ENCODE measurements at regions not wholly inside any gene's neighbourhood (a gene's known extent, or its start where the extent isn't known, plus 50 kb on each side); places are given as distances from the start of the nearest gene placed in this dataset.

DNA sequence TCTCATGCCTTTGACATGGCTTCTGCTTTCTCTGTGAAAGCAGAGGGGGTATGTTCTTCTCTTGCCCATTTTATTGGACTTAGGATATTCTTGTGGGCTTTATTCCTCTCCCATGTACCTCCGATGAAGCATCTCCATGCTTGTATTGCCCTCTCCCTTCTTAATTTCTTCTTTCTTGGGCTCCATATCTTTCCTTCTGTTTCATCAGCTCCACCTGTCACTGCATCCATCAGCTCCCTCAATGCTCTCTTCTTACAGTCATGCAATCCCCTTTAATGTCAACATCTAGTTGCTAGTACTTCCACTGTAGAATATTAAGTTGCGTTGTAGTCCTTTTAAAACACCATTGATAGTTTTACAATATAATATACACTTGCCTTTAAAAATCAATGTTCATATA, 257.6 kb downstream of the GPAT3 start:
- H3K27ac ChIP-seq (ENCODE audit: insufficient read depth, low read depth, low read length), result no peak overlapping the region
- dilution Hi-C loops (cut with MboI; ENCODE audit: extremely low pct_ligation_motif_present, low sequenced_read_pairs) (no loop called here), intact Hi-C loops (cut with micrococcal nuclease) (no loop called here)
- no peaks in the 10 kb centered on the region for H3K9me3 ChIP-seq (replicated peaks; ENCODE audit: control insufficient read depth, insufficient read depth, low read length)
- BruUV-seq (replicated peaks), result no TSS peak
- no peaks in the 10 kb centered on the region for H3K9me1 ChIP-seq (replicated peaks; ENCODE audit: control insufficient read depth, extremely low read depth, insufficient read depth, low read length)
- no peak for FAIRE-seq
- H3K4me1 ChIP-seq (ENCODE audit: control insufficient read depth, extremely low read depth, insufficient read depth, low read length), result no peaks in the 10 kb centered on the region
- H2AFZ ChIP-seq (ENCODE audit: low read depth, low read length), result no peak overlapping the region
- H3K4me3 ChIP-seq (replicated peaks in 1 of 3; ENCODE audit: insufficient read depth in 1 of 3, low read depth in 1 of 3, low read length in 3 of 3), result no peak overlapping the region
- H3K27me3 ChIP-seq (ENCODE audit: control insufficient read depth in 2 of 2, insufficient read depth in 2 of 2, low read length in 2 of 2), result peaks cover 2% of the 10 kb centered on the region in 2 experiments
- no peak overlapping the region for H3K9ac ChIP-seq (replicated peaks; ENCODE audit: extremely low read depth, insufficient read depth, low read length)
- no peak overlapping the region for H3K4me2 ChIP-seq (ENCODE audit: insufficient read depth, low read length)
- H3K36me3 ChIP-seq (ENCODE audit: control insufficient read depth in 2 of 2, extremely low read depth in 1 of 2, insufficient read depth in 2 of 2, low read length in 2 of 2), result no peaks in the 10 kb centered on the region
- no peaks in the 10 kb centered on the region for H4K20me1 ChIP-seq (replicated peaks; ENCODE audit: control insufficient read depth, extremely low read depth, insufficient read depth, low read length)
- no peaks in the 10 kb centered on the region for H3K79me2 ChIP-seq (ENCODE audit: control insufficient read depth, insufficient read depth, low read length)
- ChIA-PET CTCF (no interaction called here), POLR2A (no interaction called here)
- DNase-seq (ENCODE audit: low read depth, low spot score), result no peak
- TF ChIP-seq MYC (IDR thresholded peaks at IDR 0.05; ENCODE audit: low read depth, low read length), result no peak
- TF ChIP-seq FOS (IDR thresholded peaks at IDR 0.05; ENCODE audit: borderline replicate concordance, insufficient read depth, low read length), result no peak
- no peak for TF ChIP-seq EZH2 (IDR thresholded peaks at IDR 0.05; ENCODE audit: borderline replicate concordance, low read depth, low read length, severe bottlenecking)
- no peak for TF ChIP-seq POLR2A (IDR thresholded peaks at IDR 0.05; ENCODE audit: low read depth, low read length)
- TF ChIP-seq GATA2 (IDR thresholded peaks at IDR 0.05; ENCODE audit: insufficient read depth, insufficient read length, low read depth, low read length), result no peak
- no peak for TF ChIP-seq POLR2AphosphoS5 (IDR thresholded peaks at IDR 0.05; ENCODE audit: insufficient read depth, low read depth, low read length)
- no peak for TF ChIP-seq JUN (IDR thresholded peaks at IDR 0.05; ENCODE audit: borderline replicate concordance, insufficient read depth, insufficient read length, low read depth)
- TF ChIP-seq, protein P1, sequence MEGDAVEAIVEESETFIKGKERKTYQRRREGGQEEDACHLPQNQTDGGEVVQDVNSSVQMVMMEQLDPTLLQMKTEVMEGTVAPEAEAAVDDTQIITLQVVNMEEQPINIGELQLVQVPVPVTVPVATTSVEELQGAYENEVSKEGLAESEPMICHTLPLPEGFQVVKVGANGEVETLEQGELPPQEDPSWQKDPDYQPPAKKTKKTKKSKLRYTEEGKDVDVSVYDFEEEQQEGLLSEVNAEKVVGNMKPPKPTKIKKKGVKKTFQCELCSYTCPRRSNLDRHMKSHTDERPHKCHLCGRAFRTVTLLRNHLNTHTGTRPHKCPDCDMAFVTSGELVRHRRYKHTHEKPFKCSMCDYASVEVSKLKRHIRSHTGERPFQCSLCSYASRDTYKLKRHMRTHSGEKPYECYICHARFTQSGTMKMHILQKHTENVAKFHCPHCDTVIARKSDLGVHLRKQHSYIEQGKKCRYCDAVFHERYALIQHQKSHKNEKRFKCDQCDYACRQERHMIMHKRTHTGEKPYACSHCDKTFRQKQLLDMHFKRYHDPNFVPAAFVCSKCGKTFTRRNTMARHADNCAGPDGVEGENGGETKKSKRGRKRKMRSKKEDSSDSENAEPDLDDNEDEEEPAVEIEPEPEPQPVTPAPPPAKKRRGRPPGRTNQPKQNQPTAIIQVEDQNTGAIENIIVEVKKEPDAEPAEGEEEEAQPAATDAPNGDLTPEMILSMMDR (IDR thresholded peaks at IDR 0.05; ENCODE audit: extremely low read depth in 1 of 2, insufficient read depth in 1 of 2, low read depth in 1 of 2, low read length in 2 of 2), result no peak
- TF ChIP-seq, protein P2, sequence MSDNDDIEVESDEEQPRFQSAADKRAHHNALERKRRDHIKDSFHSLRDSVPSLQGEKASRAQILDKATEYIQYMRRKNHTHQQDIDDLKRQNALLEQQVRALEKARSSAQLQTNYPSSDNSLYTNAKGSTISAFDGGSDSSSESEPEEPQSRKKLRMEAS (IDR thresholded peaks at IDR 0.05; ENCODE audit: insufficient read depth, insufficient read length), result no peak
